SK-N-MC (cell line): ENCODE measurements at regions not wholly inside any gene's neighbourhood (a gene's known extent, or its start where the extent isn't known, plus 50 kb on each side); places are given as distances from the start of the nearest gene placed in this dataset.

Experiments
- EZH2 ChIP-seq: fragments of 200-600 bp; sonication (generic); IDR thresholded peaks from one replicate; pipeline ENCODE4 v1.6.1; 2017; ENCODE audit warnings: antibody characterized with exemption
- FOXP2 ChIP-seq: optimal IDR thresholded peaks from 2 replicates; pipeline ENCODE3; 2011; ENCODE audit warnings: mild to moderate bottlenecking, moderate library complexity; ENCODE audit not compliant: insufficient read depth; ENCODE audit errors: extremely low read length, control extremely low read depth

GRCh38 chr2:62383846-62384245 is 122.1 kb downstream of the TMEM17 start:
- TF ChIP-seq EZH2: no peak
- TF ChIP-seq FOXP2: no peak
